Calu3 (cell line): ENCODE measurements at regions not wholly inside any gene's neighbourhood (a gene's known extent, or its start where the extent isn't known, plus 50 kb on each side); places are given as distances from the start of the nearest gene placed in this dataset.

Experiments used
- BruUV-seq: library from RNA; stranded (reverse); fragments of 400-500 nt; replicated peaks from 2 replicates; lab custom pipeline; 2021; lab: Mats Ljungman, UMichigan
- CTCF ChIA-PET: fragments of 300-600 bp; sonication (Branson Sonifier 250); formaldehyde crosslinking; loops from one replicate; lab custom pipeline; 2022; ENCODE audit warnings: antibody characterized with exemption; lab: Charles Lee
- DNase-seq: peaks from one replicate; pipeline ENCODE4 v3.0.0; 2022
- H3K27ac Mint-ChIP-seq: one replicate; pipeline ENCODE4 v1.8.0; 2022; ENCODE audit warnings: mixed read lengths; ENCODE audit not compliant: unreplicated experiment
- H3K27me3 Mint-ChIP-seq: one replicate; pipeline ENCODE4 v1.8.0; 2022; ENCODE audit warnings: mixed read lengths; ENCODE audit not compliant: unreplicated experiment
- H3K36me3 Mint-ChIP-seq: one replicate; pipeline ENCODE4 v1.8.0; 2022; ENCODE audit warnings: mild to moderate bottlenecking, moderate library complexity, mixed read lengths; ENCODE audit not compliant: insufficient read depth, unreplicated experiment
- H3K4me1 Mint-ChIP-seq: one replicate; pipeline ENCODE4 v1.8.0; 2022; ENCODE audit warnings: mild to moderate bottlenecking, low read depth, mixed read lengths; ENCODE audit not compliant: unreplicated experiment
- H3K4me3 Mint-ChIP-seq: one replicate; pipeline ENCODE4 v1.8.0; 2022; ENCODE audit warnings: mild to moderate bottlenecking, low read depth, moderate library complexity, mixed read lengths; ENCODE audit not compliant: unreplicated experiment
- H3K9me3 Mint-ChIP-seq: one replicate; pipeline ENCODE4 v1.8.0; 2022; ENCODE audit warnings: low read depth, mixed read lengths; ENCODE audit not compliant: unreplicated experiment
- intact Hi-C: fragments of 100-400 bp; cut with micrococcal nuclease; formaldehyde crosslinking; loops from one replicate; pipeline ENCODE4 v1.10.0; 2022; ENCODE audit not compliant: unreplicated experiment
- TF ChIP-seq, protein P1 (sequence below): fragments of 200-600 bp; IDR thresholded peaks from one replicate; pipeline ENCODE4 v1.8.0; 2022; ENCODE audit warnings: antibody characterized with exemption; ENCODE audit not compliant: unreplicated experiment

DNA sequence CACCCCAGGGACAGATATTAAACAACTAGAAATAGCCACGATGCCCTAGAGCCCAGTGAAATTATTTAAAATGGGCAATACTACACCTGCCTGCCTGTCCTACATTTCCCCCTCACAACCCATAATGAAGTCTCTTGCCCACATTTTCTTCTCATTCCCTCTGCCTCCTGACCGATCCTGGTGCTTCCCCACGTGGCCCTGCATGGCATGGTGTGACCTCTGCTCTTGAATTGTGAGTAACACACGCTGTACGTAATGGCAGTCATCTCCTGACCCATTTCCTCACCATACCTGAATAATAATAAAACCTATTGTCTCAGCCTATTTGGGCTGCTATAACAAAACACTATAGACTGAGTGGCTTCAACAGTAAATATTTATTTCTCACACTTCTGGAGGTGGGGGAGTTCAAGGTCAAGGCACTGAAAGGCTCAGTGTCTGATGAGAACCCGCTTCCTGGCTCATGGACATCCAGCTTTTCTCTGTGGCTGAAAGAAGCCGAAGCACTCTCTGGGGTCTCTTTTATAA lies 77.0 kb upstream of the ENPP6 start:
- Mint-ChIP-seq H3K4me3 (no peak overlapping the region), H3K9me3 (no peaks in the 10 kb centered on the region), H3K4me1 (peaks cover 13% of the 10 kb centered on the region), H3K27ac (peak overlapping the region; percentile 33), H3K27me3 (no peaks in the 10 kb centered on the region), H3K36me3 (no peaks in the 10 kb centered on the region)
- DNase-seq: no peak
- intact Hi-C loops: no loop called here
- CTCF ChIA-PET: no interaction called here
- BruUV-seq: no TSS peak
- TF ChIP-seq, protein P1, sequence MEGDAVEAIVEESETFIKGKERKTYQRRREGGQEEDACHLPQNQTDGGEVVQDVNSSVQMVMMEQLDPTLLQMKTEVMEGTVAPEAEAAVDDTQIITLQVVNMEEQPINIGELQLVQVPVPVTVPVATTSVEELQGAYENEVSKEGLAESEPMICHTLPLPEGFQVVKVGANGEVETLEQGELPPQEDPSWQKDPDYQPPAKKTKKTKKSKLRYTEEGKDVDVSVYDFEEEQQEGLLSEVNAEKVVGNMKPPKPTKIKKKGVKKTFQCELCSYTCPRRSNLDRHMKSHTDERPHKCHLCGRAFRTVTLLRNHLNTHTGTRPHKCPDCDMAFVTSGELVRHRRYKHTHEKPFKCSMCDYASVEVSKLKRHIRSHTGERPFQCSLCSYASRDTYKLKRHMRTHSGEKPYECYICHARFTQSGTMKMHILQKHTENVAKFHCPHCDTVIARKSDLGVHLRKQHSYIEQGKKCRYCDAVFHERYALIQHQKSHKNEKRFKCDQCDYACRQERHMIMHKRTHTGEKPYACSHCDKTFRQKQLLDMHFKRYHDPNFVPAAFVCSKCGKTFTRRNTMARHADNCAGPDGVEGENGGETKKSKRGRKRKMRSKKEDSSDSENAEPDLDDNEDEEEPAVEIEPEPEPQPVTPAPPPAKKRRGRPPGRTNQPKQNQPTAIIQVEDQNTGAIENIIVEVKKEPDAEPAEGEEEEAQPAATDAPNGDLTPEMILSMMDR: no peak

DNA sequence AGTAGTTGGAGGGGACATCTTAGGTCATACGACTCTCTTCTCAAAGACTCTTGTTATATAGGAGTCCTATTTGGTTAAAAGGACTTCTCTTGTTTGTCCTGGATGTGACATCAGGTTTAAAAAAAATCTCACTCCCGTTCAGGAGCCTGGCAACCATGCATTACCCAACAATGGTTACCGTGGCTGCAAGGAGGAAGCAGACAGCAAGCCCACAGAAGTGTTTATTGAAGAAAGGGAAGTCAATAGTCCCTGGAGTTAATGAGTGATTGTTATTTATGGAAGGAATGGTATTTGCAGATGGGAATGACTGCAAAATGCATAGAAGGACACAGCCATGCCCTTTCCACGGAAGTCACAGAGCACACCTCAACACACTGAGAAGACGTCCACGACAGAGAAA lies 75.9 kb upstream of the ENPP6 start:
- intact Hi-C loops: loop anchor here (2.0 kb wide), 1 partner anchor 49 kb away; no protein-coding TSS in a partner anchor

DNA sequence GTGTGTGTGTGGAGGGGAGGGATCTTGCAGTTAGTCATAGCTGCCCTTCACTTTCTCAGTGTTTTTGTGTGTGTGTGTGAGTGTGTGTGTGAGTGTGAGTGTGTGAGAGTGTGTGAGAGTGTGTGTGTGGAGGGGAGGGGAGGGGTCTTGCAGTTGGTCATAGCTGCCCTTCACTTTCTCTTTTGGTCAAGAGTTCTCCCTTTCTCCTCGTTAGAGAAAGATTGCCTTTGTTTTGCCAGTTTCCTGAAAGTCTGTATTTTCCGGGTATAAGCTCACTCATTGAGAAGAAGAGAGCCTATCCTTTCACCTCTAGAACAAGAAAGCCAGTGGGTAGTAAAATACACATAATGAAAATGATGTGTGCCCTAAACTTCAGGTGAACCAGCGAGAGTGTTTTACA lies 75.2 kb upstream of the ENPP6 start:
- H3K36me3 Mint-ChIP-seq: peaks cover 7% of the 10 kb centered on the region
- H3K27me3 Mint-ChIP-seq: no peaks in the 10 kb centered on the region
- H3K9me3 Mint-ChIP-seq: no peaks in the 10 kb centered on the region
- intact Hi-C loops: loop anchor here (2.0 kb wide), 1 partner anchor 50 kb away; no protein-coding TSS in a partner anchor
- no peak overlapping the region for H3K4me3 Mint-ChIP-seq
- no peak for DNase-seq
- H3K27ac Mint-ChIP-seq: no peak overlapping the region
- TF ChIP-seq, protein P1: no peak
- no TSS peak for BruUV-seq
- H3K4me1 Mint-ChIP-seq: peaks cover 17% of the 10 kb centered on the region
- CTCF ChIA-PET: interaction anchor here (0.7 to 1.1 kb wide), 2 partner anchors 38 to 50 kb away, joined by 4 to 6 read pairs; no protein-coding TSS in a partner anchor

More for the DNA sequence above, 75.9 kb upstream of the ENPP6 start:
- H3K9me3 Mint-ChIP-seq: no peaks in the 10 kb centered on the region
- H3K4me3 Mint-ChIP-seq: no peak overlapping the region
- no TSS peak for BruUV-seq
- DNase-seq: peak; percentile 54
- TF ChIP-seq, protein P1: no peak
- H3K4me1 Mint-ChIP-seq: peaks cover 15% of the 10 kb centered on the region
- H3K36me3 Mint-ChIP-seq: peaks cover under 1% of the 10 kb centered on the region
- CTCF ChIA-PET: interaction anchor here (1.1 kb wide), 1 partner anchor 49 kb away, joined by 6 read pairs; no protein-coding TSS in a partner anchor
- H3K27ac Mint-ChIP-seq: no peak overlapping the region
- H3K27me3 Mint-ChIP-seq: no peaks in the 10 kb centered on the region

DNA sequence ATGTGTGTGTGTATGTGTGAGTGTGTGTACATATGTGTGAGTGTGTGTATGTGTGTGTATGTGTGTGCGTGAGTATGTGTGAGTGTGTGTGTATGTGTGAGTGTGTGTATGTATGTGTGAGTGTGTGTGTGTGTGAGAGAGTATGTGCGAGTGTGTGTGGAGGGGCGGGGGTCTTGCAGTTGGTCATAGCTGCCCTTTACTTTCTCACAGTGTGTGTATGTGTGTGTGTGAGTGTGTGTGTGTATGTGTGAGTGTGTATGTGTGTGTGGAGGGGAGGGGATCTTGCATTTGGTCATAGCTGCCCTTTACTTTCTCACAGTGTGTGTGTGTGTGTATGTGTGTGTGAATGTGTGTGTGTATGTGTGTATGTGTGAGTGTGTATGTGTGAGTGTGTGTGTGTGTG lies 74.8 kb upstream of the ENPP6 start:
- intact Hi-C loops: loop anchor here (2.0 kb wide), 1 partner anchor 50 kb away; no protein-coding TSS in a partner anchor
- BruUV-seq: no TSS peak
- Mint-ChIP-seq H3K27me3 (no peaks in the 10 kb centered on the region), H3K4me1 (peaks cover 21% of the 10 kb centered on the region), H3K36me3 (peaks cover 11% of the 10 kb centered on the region), H3K27ac (no peak overlapping the region), H3K4me3 (no peak overlapping the region), H3K9me3 (no peaks in the 10 kb centered on the region)
- DNase-seq: no peak
- TF ChIP-seq, protein P1: no peak
- CTCF ChIA-PET: interaction anchor here (0.7 to 1.1 kb wide), 2 partner anchors 39 to 50 kb away, joined by 4 to 6 read pairs; no protein-coding TSS in a partner anchor
